Neural cell (in vitro differentiated cells): ENCODE measurements at regions not wholly inside any gene's neighbourhood (a gene's known extent, or its start where the extent isn't known, plus 50 kb on each side); places are given as distances from the start of the nearest gene placed in this dataset.
A peak's percentile ranks its signal among the peaks of the same experiment; 100 is the strongest.

Source experiments
- H2AFZ ChIP-seq: fragments of 200-600, 300-800 bp; sonication (generic), shearing (Covaris generic); 2 replicates; pipeline ENCODE4 v1.6.0; 2014; ENCODE audit warnings: low read depth, mild to moderate bottlenecking, antibody characterized with exemption, low read length, moderate library complexity
- H3F3A ChIP-seq: fragments of 200-600 bp; shearing (Covaris generic); 2 replicates; pipeline ENCODE4 v1.6.1; 2016; ENCODE audit warnings: mild to moderate bottlenecking, moderate library complexity, mixed read lengths, antibody characterized with exemption, low read length; ENCODE audit not compliant: insufficient read depth, poor library complexity, severe bottlenecking
- H3K27ac ChIP-seq: fragments of 200-600, 300-800 bp; sonication (generic), shearing (Covaris generic); 2 replicates; pipeline ENCODE4 v1.5.1; 2014; ENCODE audit warnings: mild to moderate bottlenecking, low read length, moderate library complexity
- H3K27me3 ChIP-seq: fragments of 300-800, 200-600 bp; sonication (generic), shearing (Covaris generic); 2 replicates; pipeline ENCODE4 v1.6.0; 2014; ENCODE audit warnings: mild to moderate bottlenecking, low read depth, low read length, moderate library complexity; ENCODE audit not compliant: insufficient read depth
- H3K36me3 ChIP-seq: fragments of 300-800, 200-600 bp; sonication (generic), shearing (Covaris generic); 2 replicates; pipeline ENCODE4 v1.5.1; 2014; ENCODE audit warnings: mild to moderate bottlenecking, antibody characterized with exemption, low read length, moderate library complexity; ENCODE audit not compliant: insufficient read depth
- H3K4me2 ChIP-seq: fragments of 300-800, 200-600 bp; sonication (generic), shearing (Covaris generic); 2 replicates; pipeline ENCODE4 v1.6.0; 2014; ENCODE audit warnings: mild to moderate bottlenecking, low read length
- H3K4me3 ChIP-seq: fragments of 300-800, 200-600 bp; sonication (generic), shearing (Covaris generic); 2 replicates; pipeline ENCODE4 v1.5.1; 2014; ENCODE audit warnings: mild to moderate bottlenecking, low read length, moderate library complexity
- H3K79me2 ChIP-seq: fragments of 200-600 bp; shearing (Covaris generic); replicated peaks from 2 replicates; pipeline ENCODE4 v1.6.0; 2014; ENCODE audit warnings: mild to moderate bottlenecking, low read length, moderate library complexity; ENCODE audit not compliant: insufficient read depth
- H3K9ac ChIP-seq: fragments of 300-800, 200-600 bp; sonication (generic), shearing (Covaris generic); 2 replicates; pipeline ENCODE4 v1.6.1; 2016; ENCODE audit warnings: mild to moderate bottlenecking, low read length, mixed read lengths
- H3K9me2 ChIP-seq: fragments of 200-600 bp; shearing (Covaris generic); 2 replicates; pipeline ENCODE4 v1.6.1; 2016; ENCODE audit warnings: mild to moderate bottlenecking, low read length, mixed read lengths; ENCODE audit not compliant: insufficient read depth
- H3K9me3 ChIP-seq: fragments of 200-600, 300-800 bp; sonication (generic), shearing (Covaris generic); 2 replicates; pipeline ENCODE4 v1.6.1; 2016; ENCODE audit warnings: mild to moderate bottlenecking, mixed run types, low read length, moderate library complexity, mixed read lengths
- H4K20me1 ChIP-seq: fragments of 200-600 bp; shearing (Covaris generic); 2 replicates; pipeline ENCODE4 v1.6.1; 2016; ENCODE audit warnings: mild to moderate bottlenecking, mixed run types; ENCODE audit not compliant: insufficient read depth
- CTCF ChIP-seq: fragments of 450-650 bp; IDR thresholded peaks from 2 replicates; pipeline ENCODE4 v1.5.1; 2014; ENCODE audit warnings: antibody characterized with exemption, mild to moderate bottlenecking, moderate library complexity; ENCODE audit not compliant: poor library complexity, severe bottlenecking
- EP300 ChIP-seq: fragments of 450-650 bp; conservative IDR thresholded peaks from 2 replicates; pipeline ENCODE4 v1.6.1; 2014; ENCODE audit warnings: antibody characterized with exemption, mild to moderate bottlenecking, moderate library complexity; ENCODE audit not compliant: poor library complexity, severe bottlenecking
- EZH2 ChIP-seq: fragments of 200-600, 300-800 bp; shearing (Covaris generic), sonication (generic); IDR thresholded peaks from 2 replicates; pipeline ENCODE4 v1.6.1; 2014; ENCODE audit warnings: antibody characterized with exemption, low read length, borderline replicate concordance, mild to moderate bottlenecking; ENCODE audit not compliant: insufficient read depth, poor library complexity, severe bottlenecking
- MXI1 ChIP-seq: fragments of 450-650 bp; conservative IDR thresholded peaks from 2 replicates; pipeline ENCODE4 v1.6.1; 2014; ENCODE audit warnings: antibody characterized with exemption, mild to moderate bottlenecking; ENCODE audit not compliant: poor library complexity, severe bottlenecking
- POLR2AphosphoS5 ChIP-seq: IDR thresholded peaks from 2 replicates; pipeline ENCODE4 v1.6.1; 2012
- RAD21 ChIP-seq: fragments of 450-650 bp; conservative IDR thresholded peaks from 2 replicates; pipeline ENCODE4 v1.6.1; 2014; ENCODE audit warnings: antibody characterized with exemption, mild to moderate bottlenecking, moderate library complexity
- REST ChIP-seq: IDR thresholded peaks from 2 replicates; pipeline ENCODE4 v1.6.1; 2012; ENCODE audit warnings: borderline replicate concordance
- SMC3 ChIP-seq: fragments of 450-650 bp; conservative IDR thresholded peaks from 2 replicates; pipeline ENCODE4 v1.6.1; 2014; ENCODE audit warnings: antibody characterized with exemption, mild to moderate bottlenecking, moderate library complexity; ENCODE audit not compliant: poor library complexity
- TAF1 ChIP-seq: IDR thresholded peaks from 2 replicates; pipeline ENCODE4 v1.6.1; 2012; ENCODE audit warnings: low read depth

- H3K27ac ChIP-seq = no peak overlapping the region
- TF ChIP-seq POLR2AphosphoS5 (no peak), EP300 (no peak), REST (no peak), MXI1 (no peak), CTCF (no peak), EZH2 (no peak), SMC3 (no peak), RAD21 (no peak), TAF1 (no peak)
- H3K9me2 ChIP-seq = no peaks in the 10 kb centered on the region
- H3K9me3 ChIP-seq = no peaks in the 10 kb centered on the region
- H3K79me2 ChIP-seq = no peaks in the 10 kb centered on the region
- no peak overlapping the region for H3K9ac ChIP-seq
- no peak overlapping the region for H2AFZ ChIP-seq
- no peaks in the 10 kb centered on the region for H3K27me3 ChIP-seq
- no peaks in the 10 kb centered on the region for H3K36me3 ChIP-seq
- no peak overlapping the region for H3K4me3 ChIP-seq
- no peaks in the 10 kb centered on the region for H3F3A ChIP-seq
- no peaks in the 10 kb centered on the region for H4K20me1 ChIP-seq
- H3K4me2 ChIP-seq = no peak overlapping the region
Observed at GRCh38 chr10:132469197-132469884, 68.2 kb upstream of the INPP5A start.

GRCh38 chr10:132470410-132471124 lies 67.0 kb upstream of the INPP5A start:
- no peak overlapping the region for H3K27ac ChIP-seq
- no peaks in the 10 kb centered on the region for H3K36me3 ChIP-seq
- H3K27me3 ChIP-seq = no peaks in the 10 kb centered on the region
- no peaks in the 10 kb centered on the region for H3K79me2 ChIP-seq
- no peak overlapping the region for H2AFZ ChIP-seq
- no peak overlapping the region for H3K4me3 ChIP-seq
- TF ChIP-seq EP300 (no peak), REST (peak; percentile 43)
- H3K9ac ChIP-seq = no peak overlapping the region
- no peaks in the 10 kb centered on the region for H3K9me2 ChIP-seq
- H3K4me2 ChIP-seq = no peak overlapping the region
- no peaks in the 10 kb centered on the region for H3K9me3 ChIP-seq
- H4K20me1 ChIP-seq = no peaks in the 10 kb centered on the region
- no peaks in the 10 kb centered on the region for H3F3A ChIP-seq
